Gastroesophageal sphincter (tissue), 3 donors: ENCODE measurements at regions not wholly inside any gene's neighbourhood (a gene's known extent, or its start where the extent isn't known, plus 50 kb on each side); places are given as distances from the start of the nearest gene placed in this dataset.

Source experiments
- CTCF ChIP-seq, 4 experiments: fragments of 200-600 bp in 2 of 4; fragments of 450-650 bp in 2 of 4; sonication (generic) in 1 of 4; IDR thresholded peaks; one replicate each; pipeline ENCODE4 v1.5.1; 2017 to 2019; ENCODE audit warnings: antibody characterized with exemption in 4 of 4, mild to moderate bottlenecking in 2 of 4, moderate library complexity in 2 of 4
- POLR2AphosphoS5 ChIP-seq: sonication (generic); formaldehyde crosslinking; IDR thresholded peaks from one replicate; pipeline ENCODE4 v1.6.1; 2017; ENCODE audit warnings: antibody characterized with exemption

- TF ChIP-seq CTCF (IDR thresholded peaks at IDR 0.05) (no peak), POLR2AphosphoS5 (no peak)
Observed at GRCh38 chr2:37550190-37550589, 121.3 kb downstream of the CDC42EP3 start.
